Neural progenitor cell (in vitro differentiated cells): ENCODE measurements at regions not wholly inside any gene's neighbourhood (a gene's known extent, or its start where the extent isn't known, plus 50 kb on each side); places are given as distances from the start of the nearest gene placed in this dataset.

ENCODE experiments used
- EZH2 ChIP-seq: fragments of 200-600 bp; sonication (generic); IDR thresholded peaks from 2 replicates; pipeline ENCODE4 v1.6.1; 2017; ENCODE audit warnings: antibody characterized with exemption, mild to moderate bottlenecking, moderate library complexity
- EZH2phosphoT487 ChIP-seq: fragments of 200-600 bp; sonication (generic); IDR thresholded peaks from 2 replicates; pipeline ENCODE4 v1.6.1; 2017; ENCODE audit warnings: antibody characterized with exemption
- TF ChIP-seq, protein P1 (sequence below): fragments of 200-600 bp; sonication (generic); IDR thresholded peaks from 2 replicates; pipeline ENCODE4 v1.5.1; 2017; ENCODE audit warnings: antibody characterized with exemption, mild to moderate bottlenecking

DNA sequence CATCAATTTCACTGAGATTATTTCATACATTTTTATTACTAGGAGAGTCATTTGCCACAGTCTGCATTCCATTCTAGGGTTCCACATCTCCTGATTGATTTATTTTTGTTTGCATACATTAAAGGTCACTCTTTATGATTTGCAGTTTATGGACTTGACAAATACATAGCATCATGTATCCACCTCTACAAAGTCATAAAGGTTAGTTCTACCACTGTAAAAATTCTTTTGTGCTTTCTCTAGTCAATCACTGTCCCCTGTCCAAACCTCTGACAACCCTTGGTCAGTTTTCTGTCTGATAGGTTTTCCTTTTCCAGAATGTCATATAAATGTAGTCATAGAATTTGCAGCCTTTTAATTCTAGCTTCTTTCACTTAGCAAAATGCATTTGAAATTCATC is 434.6 kb upstream of the MON1B start:
- TF ChIP-seq, protein P1, sequence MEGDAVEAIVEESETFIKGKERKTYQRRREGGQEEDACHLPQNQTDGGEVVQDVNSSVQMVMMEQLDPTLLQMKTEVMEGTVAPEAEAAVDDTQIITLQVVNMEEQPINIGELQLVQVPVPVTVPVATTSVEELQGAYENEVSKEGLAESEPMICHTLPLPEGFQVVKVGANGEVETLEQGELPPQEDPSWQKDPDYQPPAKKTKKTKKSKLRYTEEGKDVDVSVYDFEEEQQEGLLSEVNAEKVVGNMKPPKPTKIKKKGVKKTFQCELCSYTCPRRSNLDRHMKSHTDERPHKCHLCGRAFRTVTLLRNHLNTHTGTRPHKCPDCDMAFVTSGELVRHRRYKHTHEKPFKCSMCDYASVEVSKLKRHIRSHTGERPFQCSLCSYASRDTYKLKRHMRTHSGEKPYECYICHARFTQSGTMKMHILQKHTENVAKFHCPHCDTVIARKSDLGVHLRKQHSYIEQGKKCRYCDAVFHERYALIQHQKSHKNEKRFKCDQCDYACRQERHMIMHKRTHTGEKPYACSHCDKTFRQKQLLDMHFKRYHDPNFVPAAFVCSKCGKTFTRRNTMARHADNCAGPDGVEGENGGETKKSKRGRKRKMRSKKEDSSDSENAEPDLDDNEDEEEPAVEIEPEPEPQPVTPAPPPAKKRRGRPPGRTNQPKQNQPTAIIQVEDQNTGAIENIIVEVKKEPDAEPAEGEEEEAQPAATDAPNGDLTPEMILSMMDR: no peak
- no peak for TF ChIP-seq EZH2phosphoT487
- no peak for TF ChIP-seq EZH2
